Brain microvascular endothelial cell (primary cell): ENCODE measurements at regions not wholly inside any gene's neighbourhood (a gene's known extent, or its start where the extent isn't known, plus 50 kb on each side); places are given as distances from the start of the nearest gene placed in this dataset.

Experiments
- DNase-seq: peaks from one replicate; pipeline ENCODE4 v3.0.0-alpha.2; 2020
- H3K27ac ChIP-seq: fragments of 250-450 bp; sonication (Bioruptor Pico); 2 replicates; pipeline ENCODE4 v1.5.1; 2020; ENCODE audit warnings: mild to moderate bottlenecking, moderate library complexity
- H3K27me3 ChIP-seq: fragments of 250-450 bp; sonication (Bioruptor Pico); replicated peaks from 2 replicates; pipeline ENCODE4 v1.5.1; 2020; ENCODE audit warnings: mild to moderate bottlenecking
- H3K36me3 ChIP-seq: fragments of 250-450 bp; sonication (Bioruptor Pico); replicated peaks from 2 replicates; pipeline ENCODE4 v1.5.1; 2020; ENCODE audit warnings: mild to moderate bottlenecking
- H3K4me3 ChIP-seq: 2 replicates; pipeline ENCODE4 v1.5.1; 2011; ENCODE audit warnings: low read depth, mild to moderate bottlenecking, control low read depth, low read length, moderate library complexity
- CTCF ChIP-seq: IDR thresholded peaks from 2 replicates; pipeline ENCODE4 v1.5.1; 2011; ENCODE audit warnings: low read depth, mild to moderate bottlenecking, moderate library complexity, low read length, control low read depth, inconsistent platforms; ENCODE audit errors: missing control alignments
- in situ Hi-C: cut with HindIII; loops from 2 replicates; pipeline ENCODE4 v1.10.0; 2017; ENCODE audit warnings: low sequenced_read_pairs, low pct_ligation_motif_present

- no peaks in the 10 kb centered on the region for H3K27me3 ChIP-seq
- DNase-seq = no peak
- H3K27ac ChIP-seq = no peak overlapping the region
- no peak for TF ChIP-seq CTCF
- no peaks in the 10 kb centered on the region for H3K36me3 ChIP-seq
- in situ Hi-C loops = no loop called here
- H3K4me3 ChIP-seq = no peak overlapping the region
These were observed 2309.4 kb upstream of the AGA start for GRCh38 chr4:179751669-179752068.

DNA sequence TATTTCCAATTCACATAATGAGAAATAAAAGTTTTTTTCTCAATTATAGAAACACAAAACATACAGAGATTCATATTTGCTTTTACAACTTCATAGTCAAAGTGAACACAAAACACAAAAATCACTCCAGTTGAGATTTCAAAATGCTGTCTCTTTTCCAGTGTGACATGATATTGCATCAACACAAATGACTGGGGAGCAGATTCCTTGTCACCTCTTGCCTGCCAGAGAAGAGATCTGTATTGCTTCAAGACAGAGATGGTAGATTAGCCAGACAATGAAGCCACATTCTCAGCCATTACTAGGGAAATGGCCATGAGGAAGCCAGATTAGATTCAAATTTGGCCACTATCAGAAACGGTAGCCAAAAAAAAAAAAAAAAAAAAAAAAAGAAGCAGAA lies 2313.1 kb upstream of the AGA start:
- H3K36me3 ChIP-seq = no peaks in the 10 kb centered on the region
- in situ Hi-C loops = no loop called here
- no peak for DNase-seq
- H3K27me3 ChIP-seq = no peaks in the 10 kb centered on the region
- TF ChIP-seq CTCF = no peak
- H3K4me3 ChIP-seq = no peak overlapping the region
- no peak overlapping the region for H3K27ac ChIP-seq

- Histone ChIP-seq H3K27me3 (no peaks in the 10 kb centered on the region), H3K4me3 (no peak overlapping the region), H3K36me3 (no peaks in the 10 kb centered on the region), H3K27ac (no peak overlapping the region)
- in situ Hi-C loops = no loop called here
- no peak for DNase-seq
- TF ChIP-seq CTCF = no peak
These were observed 2315.4 kb upstream of the AGA start for GRCh38 chr4:179757641-179758040.

DNA sequence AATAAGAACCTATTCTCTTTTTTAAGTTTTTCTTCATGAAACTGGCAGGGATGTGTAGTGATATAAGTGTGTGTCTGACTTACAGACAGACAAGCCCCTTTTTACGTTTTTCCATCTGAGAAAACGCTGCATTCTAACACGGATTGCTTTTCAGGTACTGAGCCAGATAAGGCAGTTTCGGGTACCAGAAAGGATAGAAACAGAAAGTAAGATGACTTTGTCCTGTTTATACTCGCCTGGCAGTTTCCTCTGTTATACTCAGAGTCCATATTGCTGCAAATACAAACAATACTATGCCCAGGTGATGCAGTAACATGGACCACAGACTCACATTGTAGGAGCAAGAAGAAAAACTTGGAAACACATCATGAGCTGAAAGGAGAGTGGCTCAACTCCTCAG lies 2320.6 kb upstream of the AGA start:
- no peaks in the 10 kb centered on the region for H3K36me3 ChIP-seq
- H3K4me3 ChIP-seq = no peak overlapping the region
- no peak for DNase-seq
- TF ChIP-seq CTCF = no peak
- no peak overlapping the region for H3K27ac ChIP-seq
- in situ Hi-C loops = no loop called here
- no peaks in the 10 kb centered on the region for H3K27me3 ChIP-seq

DNA sequence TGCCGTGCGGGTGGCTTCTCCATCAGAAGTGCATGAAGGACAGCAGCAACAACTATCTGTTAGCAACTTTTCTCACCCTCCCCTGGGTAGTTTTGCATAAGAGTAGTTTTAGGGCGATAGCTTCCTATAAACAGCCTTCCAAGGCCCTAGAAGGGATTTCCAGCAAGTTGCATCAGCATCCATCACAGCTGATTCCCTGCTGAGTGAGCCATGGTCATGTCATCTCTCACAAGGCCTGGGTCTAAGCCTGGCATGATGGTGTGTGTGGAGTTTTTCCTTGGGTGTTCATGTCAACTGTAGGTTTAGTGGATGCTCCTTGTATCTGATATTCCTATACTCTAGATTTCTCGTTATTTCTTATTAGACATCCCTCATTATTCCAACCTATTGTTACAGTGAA lies 2324.7 kb upstream of the AGA start:
- Histone ChIP-seq H3K27me3 (no peaks in the 10 kb centered on the region), H3K36me3 (no peaks in the 10 kb centered on the region), H3K4me3 (no peak overlapping the region), H3K27ac (no peak overlapping the region)
- DNase-seq = no peak
- in situ Hi-C loops = no loop called here
- TF ChIP-seq CTCF = no peak

GRCh38 chr4:179768996-179769395 lies 2326.8 kb upstream of the AGA start:
- Histone ChIP-seq H3K27ac (no peak overlapping the region), H3K36me3 (no peaks in the 10 kb centered on the region), H3K27me3 (no peaks in the 10 kb centered on the region), H3K4me3 (no peak overlapping the region)
- in situ Hi-C loops = no loop called here
- no peak for DNase-seq
- TF ChIP-seq CTCF = no peak
